EL (cell line): ENCODE measurements at regions not wholly inside any gene's neighbourhood (a gene's known extent, or its start where the extent isn't known, plus 50 kb on each side); places are given as distances from the start of the nearest gene placed in this dataset.
"Not testable (repeated sequence)": the region's sequence is repeated elsewhere in the genome, so short reads cannot be mapped to it uniquely, and the experiment has no call there.

Experiments
- DNase-seq: peaks from one replicate; pipeline ENCODE4 v3.0.0-alpha.2; 2016

GRCh38 chr3:177689077-177689476, 491.8 kb upstream of the TBL1XR1 start:
- no peak for DNase-seq

- no peak for DNase-seq
Measured at GRCh38 chr3:177689869-177690268, 492.6 kb upstream of the TBL1XR1 start.

GRCh38 chr3:177690306-177690705, 493.0 kb upstream of the TBL1XR1 start:
- DNase-seq: no peak

GRCh38 chr3:177692304-177692975, 495.2 kb upstream of the TBL1XR1 start:
- no peak for DNase-seq

GRCh38 chr3:177693616-177694264, 496.5 kb upstream of the TBL1XR1 start:
- no peak for DNase-seq

- no peak for DNase-seq
Measured at GRCh38 chr3:177694316-177694715, 497.0 kb upstream of the TBL1XR1 start.

GRCh38 chr3:177694951-177695350, 497.7 kb upstream of the TBL1XR1 start:
- DNase-seq: no peak

GRCh38 chr3:177700117-177700516, 502.8 kb upstream of the TBL1XR1 start:
- DNase-seq: no peak

- no peak for DNase-seq
Measured at GRCh38 chr3:177703788-177704187, 506.5 kb upstream of the TBL1XR1 start.

GRCh38 chr3:177705976-177706823, 508.9 kb upstream of the TBL1XR1 start:
- DNase-seq: no peak

GRCh38 chr3:177709470-177709869, 512.2 kb upstream of the TBL1XR1 start:
- DNase-seq: not testable (repeated sequence)

- DNase-seq: no peak
Measured at GRCh38 chr3:177710506-177710905, 513.2 kb upstream of the TBL1XR1 start.

GRCh38 chr3:177711637-177712036, 514.4 kb upstream of the TBL1XR1 start:
- no peak for DNase-seq

GRCh38 chr3:177713928-177714900, 516.9 kb upstream of the TBL1XR1 start:
- DNase-seq: no peak

- DNase-seq: no peak
Measured at GRCh38 chr3:177714945-177715344, 517.7 kb upstream of the TBL1XR1 start.

- no peak for DNase-seq
Measured at GRCh38 chr3:177715980-177716379, 518.7 kb upstream of the TBL1XR1 start.

GRCh38 chr3:177720927-177721326, 523.6 kb upstream of the TBL1XR1 start:
- not testable (repeated sequence) for DNase-seq

- no peak for DNase-seq
Measured at GRCh38 chr3:177721864-177722785, 524.8 kb upstream of the TBL1XR1 start.

- no peak for DNase-seq
Measured at GRCh38 chr3:177724020-177724638, 526.8 kb upstream of the TBL1XR1 start.

GRCh38 chr3:177725165-177725564, 527.9 kb upstream of the TBL1XR1 start:
- DNase-seq: no peak

GRCh38 chr3:177726807-177727206, 529.5 kb upstream of the TBL1XR1 start:
- no peak for DNase-seq
